NCI-H146 treated with DMSO at 0.1 percent for 48 hours (cell line): ENCODE measurements at regions not wholly inside any gene's neighbourhood (a gene's known extent, or its start where the extent isn't known, plus 50 kb on each side); places are given as distances from the start of the nearest gene placed in this dataset.
"Not testable (repeated sequence)": the region's sequence is repeated elsewhere in the genome, so short reads cannot be mapped to it uniquely, and the experiment has no call there.

ENCODE experiments used
- DNase-seq: peaks from one replicate; lab custom pipeline; 2025; ENCODE audit not compliant: unreplicated experiment; lab: John Stamatoyannopoulos, UW

DNA sequence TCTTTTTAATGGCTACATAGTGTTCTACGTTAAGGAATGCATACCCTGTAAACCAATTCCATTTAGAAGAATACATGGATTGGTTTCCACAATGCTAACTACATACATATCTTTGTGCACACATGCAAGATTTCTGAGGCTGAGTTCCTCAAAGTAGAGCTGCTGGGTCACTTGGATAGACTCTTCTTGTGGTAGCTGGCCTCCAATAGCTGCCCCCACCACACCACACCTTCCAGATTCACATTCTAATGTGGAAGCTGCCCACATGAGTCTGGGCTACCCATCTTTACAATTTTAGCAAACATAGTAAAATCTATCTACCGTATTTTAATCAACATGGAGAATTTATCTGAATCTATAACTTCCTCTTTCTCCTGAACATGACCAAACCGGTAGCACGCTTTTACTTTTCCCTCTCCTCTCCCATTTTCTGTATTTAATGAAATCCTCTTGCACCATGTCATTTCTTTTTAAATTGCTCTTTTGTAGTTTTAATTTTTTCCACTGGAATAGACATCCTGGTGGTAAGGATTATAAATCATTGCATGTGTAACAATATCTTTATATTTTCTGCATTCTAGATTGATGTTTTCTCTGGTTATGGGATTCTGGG lies 74.7 kb upstream of the CITED2 start:
- DNase-seq: no peak

DNA sequence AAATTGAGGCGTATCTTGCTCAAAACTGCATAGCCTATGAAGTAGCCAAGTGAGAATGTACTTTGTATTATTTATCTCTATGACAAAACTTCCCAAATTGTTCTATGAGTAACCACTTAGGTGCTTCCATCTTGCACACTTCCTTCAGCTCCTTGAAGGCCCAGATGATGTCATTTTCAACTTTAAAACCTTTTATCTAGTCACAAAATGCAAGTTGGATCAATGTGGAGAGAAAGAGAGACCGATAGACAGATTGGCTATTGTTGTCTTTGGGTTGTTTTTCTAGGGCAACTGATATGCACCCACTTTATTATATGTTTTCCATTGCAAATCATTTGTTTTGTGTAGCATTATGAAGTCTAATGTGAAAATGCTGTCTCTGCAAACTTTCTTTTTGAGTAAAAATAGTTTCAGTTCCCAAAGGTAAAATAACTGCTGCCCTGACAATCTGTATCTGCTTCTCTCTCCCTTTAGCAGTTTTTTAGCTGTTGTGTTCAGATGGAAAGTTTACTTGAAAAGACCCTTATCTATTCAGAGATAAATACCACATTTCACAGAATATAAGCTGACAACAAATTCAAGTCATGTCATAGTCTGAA lies 73.7 kb upstream of the CITED2 start:
- no peak for DNase-seq

DNA sequence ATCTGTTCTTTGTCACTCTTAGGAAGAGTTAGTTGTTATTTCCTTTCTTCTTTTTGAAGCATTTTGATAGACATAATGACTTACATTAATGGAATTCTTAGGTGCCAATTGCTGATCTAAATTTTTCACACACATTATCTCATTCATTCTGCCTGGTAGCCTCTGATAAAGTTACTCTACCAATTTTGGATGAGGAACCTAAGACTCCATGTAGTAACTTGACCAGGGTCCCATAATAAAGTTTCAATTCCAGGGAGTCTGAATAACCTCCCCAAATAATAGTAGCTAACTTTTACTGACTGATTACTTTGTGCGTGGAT lies 73.2 kb upstream of the CITED2 start:
- DNase-seq: no peak

- DNase-seq: no peak
These were observed 72.6 kb upstream of the CITED2 start for GRCh38 chr6:139446768-139447655.

DNA sequence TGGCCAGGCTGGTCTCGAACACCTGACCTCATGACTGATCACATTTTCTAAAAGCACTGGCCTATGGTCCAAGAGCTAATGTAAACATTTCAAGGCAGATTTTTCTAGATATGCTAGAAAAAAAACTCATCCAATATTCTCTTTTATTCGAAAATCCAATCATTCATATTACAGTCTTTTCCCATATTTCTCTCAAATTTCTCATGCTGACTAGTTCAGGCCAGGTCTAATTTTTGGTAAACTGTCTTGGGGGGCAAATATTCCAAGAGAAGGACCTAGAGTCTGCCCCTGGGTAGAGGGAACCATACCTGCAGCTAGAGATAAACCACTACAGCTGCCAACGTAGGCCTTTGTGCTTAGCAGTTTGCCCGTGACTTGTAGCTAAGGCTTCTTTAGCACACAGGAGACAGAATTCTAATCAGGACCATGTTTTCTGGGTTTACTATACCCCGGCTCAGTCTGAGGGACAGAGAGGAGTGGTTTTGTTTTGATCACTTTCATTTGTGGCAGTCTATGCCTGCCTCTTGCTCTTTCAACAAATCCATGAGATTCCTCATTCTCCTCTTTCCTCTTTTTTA lies 71.8 kb upstream of the CITED2 start:
- DNase-seq: no peak

DNA sequence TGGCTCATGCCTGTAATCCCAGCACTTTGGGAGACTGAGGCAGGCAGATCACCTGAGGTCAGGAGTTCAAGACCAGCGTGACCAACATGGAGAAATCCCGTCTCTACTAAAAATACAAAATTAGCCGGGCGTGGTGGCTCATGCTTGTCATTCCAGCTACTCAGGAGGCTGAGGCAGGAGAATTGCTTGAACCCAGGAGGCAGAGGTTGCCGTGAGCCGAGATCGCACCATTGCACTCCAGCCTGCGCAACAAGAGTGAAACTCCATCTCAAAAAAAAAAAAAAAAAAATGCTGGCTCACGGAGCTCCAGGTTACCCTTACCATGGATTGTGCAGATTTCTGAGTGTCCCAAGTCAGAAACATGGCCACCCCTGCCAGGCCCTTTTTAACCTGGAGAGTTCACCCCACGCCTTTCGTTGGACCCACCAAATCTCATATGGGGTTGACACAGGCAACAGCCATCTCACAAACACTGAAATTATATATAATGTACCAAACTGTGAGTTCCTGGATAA lies 69.9 kb upstream of the CITED2 start:
- not testable (repeated sequence) for DNase-seq

GRCh38 chr6:139443231-139444112 lies 69.0 kb upstream of the CITED2 start:
- DNase-seq: no peak

GRCh38 chr6:139442188-139442671 lies 67.8 kb upstream of the CITED2 start:
- DNase-seq: no peak

GRCh38 chr6:139439349-139439748 lies 64.9 kb upstream of the CITED2 start:
- no peak for DNase-seq

DNA sequence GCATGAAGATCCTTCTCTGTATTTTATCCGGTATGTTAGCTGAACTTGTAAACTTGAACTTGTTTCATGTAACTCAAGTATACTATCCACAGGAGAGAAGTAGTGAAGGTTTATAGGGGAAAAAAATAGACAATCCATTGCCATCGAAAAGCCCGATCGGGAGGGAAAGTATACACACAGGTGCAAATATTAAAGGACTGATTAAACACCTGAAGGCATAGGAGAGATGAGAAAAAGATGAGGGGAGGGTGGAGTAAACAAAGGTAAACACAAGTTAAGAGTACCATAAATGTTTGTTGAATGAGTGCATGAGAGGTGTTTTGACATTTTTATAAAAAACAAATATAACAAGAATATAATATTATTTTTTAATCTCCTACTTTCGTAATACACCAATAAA lies 64.3 kb upstream of the CITED2 start:
- DNase-seq: no peak

DNA sequence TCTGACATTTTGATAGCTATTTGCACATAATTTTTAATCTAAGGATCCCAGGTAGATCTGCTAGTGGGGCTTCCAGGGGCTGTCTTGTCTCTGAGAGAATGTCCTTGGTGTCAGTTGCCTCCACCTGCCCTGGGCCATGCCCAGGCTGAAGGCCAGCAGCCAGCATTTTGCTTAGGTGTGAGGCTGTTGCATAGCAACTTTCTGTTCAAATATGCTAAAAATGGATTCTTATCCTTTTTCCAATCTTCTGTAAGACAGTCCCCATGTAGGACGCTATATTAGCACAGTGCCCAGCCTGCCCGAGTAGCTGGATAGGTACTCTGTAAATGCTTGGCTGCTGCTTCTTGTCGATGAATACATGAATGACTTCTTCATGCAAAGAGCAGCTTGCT lies 62.5 kb upstream of the CITED2 start:
- no peak for DNase-seq

- DNase-seq: no peak
These were observed 61.9 kb upstream of the CITED2 start for GRCh38 chr6:139436200-139436956.

DNA sequence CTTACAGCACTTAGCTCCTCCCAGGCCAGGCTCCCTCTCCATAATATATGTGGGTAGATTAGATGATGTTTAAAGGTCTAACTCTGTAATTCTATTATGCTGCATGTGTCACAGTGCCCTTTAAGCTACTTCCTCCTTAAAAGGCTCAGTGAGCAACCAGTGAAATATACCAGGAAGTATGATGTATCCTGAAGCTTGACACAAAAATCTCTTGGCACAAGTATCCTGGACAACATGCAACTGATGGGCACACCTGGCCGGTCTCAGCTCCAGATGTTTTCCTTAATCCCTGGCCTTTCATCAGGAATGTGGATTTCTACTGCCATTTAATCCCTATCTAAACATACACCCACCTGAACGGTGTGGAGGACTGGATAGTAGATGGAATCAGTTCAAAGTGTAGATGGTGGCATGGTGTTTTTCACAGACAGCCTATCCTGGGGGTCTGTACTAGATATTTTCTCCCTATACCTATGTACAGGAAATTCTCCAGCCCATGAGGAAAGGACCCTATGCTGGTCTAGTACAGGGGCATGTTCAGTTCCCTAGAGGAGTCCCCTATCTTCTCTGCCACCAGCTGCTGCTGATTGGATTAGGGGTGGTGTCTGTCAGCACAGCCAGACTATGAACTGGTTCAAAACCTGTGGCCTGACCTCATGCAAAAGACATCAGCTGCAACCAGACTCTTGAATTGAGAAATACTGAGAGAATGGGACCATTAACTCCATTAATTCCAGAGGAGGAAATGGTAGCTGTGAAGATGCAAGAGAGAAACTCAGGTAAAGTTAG lies 59.4 kb upstream of the CITED2 start:
- no peak for DNase-seq

DNA sequence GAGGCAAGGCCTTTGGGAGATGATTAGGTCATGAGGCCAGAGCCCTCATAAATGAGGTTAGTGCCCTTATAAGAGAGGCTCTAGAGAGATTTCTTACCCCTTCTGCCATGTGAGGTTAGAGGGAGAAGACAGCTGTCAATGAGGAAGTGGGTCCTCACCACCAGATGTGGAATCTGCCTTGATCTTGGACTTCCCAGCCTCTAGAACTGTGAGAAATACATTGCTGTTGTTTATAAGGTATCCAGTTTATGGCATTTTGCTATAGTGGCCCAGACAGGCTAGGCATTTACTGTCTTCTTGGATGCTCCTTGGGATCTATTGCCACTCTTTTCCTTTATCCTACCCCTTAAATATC lies 57.1 kb upstream of the CITED2 start:
- no peak for DNase-seq

GRCh38 chr6:139430899-139431601 lies 56.6 kb upstream of the CITED2 start:
- no peak for DNase-seq

- no peak for DNase-seq
These were observed 55.2 kb upstream of the CITED2 start for GRCh38 chr6:139429580-139430145.

DNA sequence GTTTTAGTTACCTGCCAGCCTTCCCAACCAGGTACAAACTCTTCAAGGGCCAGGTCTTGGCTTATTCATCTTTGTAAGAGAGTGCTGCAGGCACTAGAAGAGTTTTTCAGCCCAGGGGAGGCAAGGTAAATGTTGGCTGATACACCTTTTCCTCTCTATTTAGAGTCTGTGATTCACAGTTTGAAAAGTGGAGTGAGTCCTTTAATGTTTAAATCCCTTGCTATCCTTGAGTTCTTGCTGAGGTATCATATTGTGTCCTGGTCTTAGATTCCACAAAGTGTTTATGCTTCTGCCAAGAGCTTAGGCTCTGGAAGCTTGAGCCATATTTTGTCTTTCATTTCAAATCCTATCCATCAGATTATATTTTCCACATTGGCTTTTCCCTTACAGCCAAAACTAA lies 52.8 kb upstream of the CITED2 start:
- DNase-seq: no peak

DNA sequence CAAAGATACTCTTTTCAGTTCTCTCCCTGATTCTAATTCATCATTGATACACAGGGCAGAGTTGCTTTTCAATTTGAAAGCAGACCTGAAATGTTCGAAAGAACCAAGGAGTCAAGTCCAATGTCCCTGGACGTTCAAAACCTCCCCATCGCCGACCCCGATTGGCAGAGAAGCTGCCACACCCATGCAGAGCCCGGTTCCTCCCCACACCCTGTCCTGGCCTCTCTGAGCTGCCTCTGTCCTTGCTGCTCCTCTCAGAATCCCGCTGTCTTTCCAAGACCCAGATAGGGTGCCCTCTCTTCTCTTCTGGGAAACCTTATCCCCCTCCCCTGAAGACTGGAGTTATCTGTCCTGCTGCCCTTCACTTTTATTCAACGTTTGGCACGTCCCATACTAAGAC lies 52.3 kb upstream of the CITED2 start:
- no peak for DNase-seq
